ENCODE measurements at regions not wholly inside any gene's neighbourhood (a gene's known extent, or its start where the extent isn't known, plus 50 kb on each side); places are given as distances from the start of the nearest gene placed in this dataset.

DNA sequence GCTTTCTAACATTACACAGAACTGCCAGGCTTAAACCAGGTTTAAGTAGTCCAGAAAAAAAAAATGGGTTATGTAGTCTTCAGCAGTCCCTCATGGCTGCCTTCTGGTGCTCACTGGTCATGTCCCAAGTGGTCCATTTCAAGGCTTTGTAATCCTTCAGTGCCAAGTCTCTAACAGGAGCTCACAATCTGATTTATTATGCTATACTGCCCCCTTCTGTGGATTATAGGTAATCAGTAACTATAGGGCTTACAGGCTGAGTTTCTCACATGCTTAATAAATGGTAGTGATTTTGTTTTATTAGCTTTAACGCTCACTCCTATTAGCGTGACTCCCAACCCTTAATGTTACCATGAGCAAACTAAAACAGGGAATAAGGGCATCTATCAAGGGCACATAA lies 92.5 kb upstream of the EDA2R start:
- CTCF ChIA-PET, result interaction anchor here (1.7 kb wide), 1 partner anchor 1149 kb away, joined by 11 read pairs; no protein-coding TSS in a partner anchor
- dilution Hi-C loops (cut with MboI; ENCODE audit: extremely low pct_ligation_motif_present, low sequenced_read_pairs), result no loop called here

More for the DNA sequence above, 92.5 kb upstream of the EDA2R start:
- POLR2A ChIA-PET, result no interaction called here
- no peaks in the 10 kb centered on the region for H3K79me2 ChIP-seq (ENCODE audit: control insufficient read depth, insufficient read depth, low read length)
- H3K27ac ChIP-seq (ENCODE audit: insufficient read depth, low read depth, low read length), result no peak overlapping the region
- no peak overlapping the region for H3K9ac ChIP-seq (replicated peaks; ENCODE audit: extremely low read depth, insufficient read depth, low read length)
- peak; percentile 15 for FAIRE-seq
- H3K9me1 ChIP-seq (replicated peaks; ENCODE audit: control insufficient read depth, extremely low read depth, insufficient read depth, low read length), result no peaks in the 10 kb centered on the region
- intact Hi-C loops (cut with micrococcal nuclease), result loop anchor here (10.0 kb wide), 1 partner anchor 527 kb away; no protein-coding TSS in a partner anchor
- no peaks in the 10 kb centered on the region for H3K9me3 ChIP-seq (replicated peaks; ENCODE audit: control insufficient read depth, insufficient read depth, low read length)
- no peak overlapping the region for H3K4me3 ChIP-seq (replicated peaks in 1 of 3; ENCODE audit: insufficient read depth in 1 of 3, low read depth in 1 of 3, low read length in 3 of 3)
- no peaks in the 10 kb centered on the region for H3K4me1 ChIP-seq (ENCODE audit: control insufficient read depth, extremely low read depth, insufficient read depth, low read length)
- no peak overlapping the region for H2AFZ ChIP-seq (ENCODE audit: low read depth, low read length)
- peak; percentile 9 for DNase-seq (ENCODE audit: low read depth, low spot score)
- H3K36me3 ChIP-seq (ENCODE audit: control insufficient read depth in 2 of 2, extremely low read depth in 1 of 2, insufficient read depth in 2 of 2, low read length in 2 of 2), result no peaks in the 10 kb centered on the region
- no peak overlapping the region for H3K4me2 ChIP-seq (ENCODE audit: insufficient read depth, low read length)
- no peaks in the 10 kb centered on the region for H3K27me3 ChIP-seq (ENCODE audit: control insufficient read depth in 2 of 2, insufficient read depth in 2 of 2, low read length in 2 of 2)
- TF ChIP-seq, protein P1, sequence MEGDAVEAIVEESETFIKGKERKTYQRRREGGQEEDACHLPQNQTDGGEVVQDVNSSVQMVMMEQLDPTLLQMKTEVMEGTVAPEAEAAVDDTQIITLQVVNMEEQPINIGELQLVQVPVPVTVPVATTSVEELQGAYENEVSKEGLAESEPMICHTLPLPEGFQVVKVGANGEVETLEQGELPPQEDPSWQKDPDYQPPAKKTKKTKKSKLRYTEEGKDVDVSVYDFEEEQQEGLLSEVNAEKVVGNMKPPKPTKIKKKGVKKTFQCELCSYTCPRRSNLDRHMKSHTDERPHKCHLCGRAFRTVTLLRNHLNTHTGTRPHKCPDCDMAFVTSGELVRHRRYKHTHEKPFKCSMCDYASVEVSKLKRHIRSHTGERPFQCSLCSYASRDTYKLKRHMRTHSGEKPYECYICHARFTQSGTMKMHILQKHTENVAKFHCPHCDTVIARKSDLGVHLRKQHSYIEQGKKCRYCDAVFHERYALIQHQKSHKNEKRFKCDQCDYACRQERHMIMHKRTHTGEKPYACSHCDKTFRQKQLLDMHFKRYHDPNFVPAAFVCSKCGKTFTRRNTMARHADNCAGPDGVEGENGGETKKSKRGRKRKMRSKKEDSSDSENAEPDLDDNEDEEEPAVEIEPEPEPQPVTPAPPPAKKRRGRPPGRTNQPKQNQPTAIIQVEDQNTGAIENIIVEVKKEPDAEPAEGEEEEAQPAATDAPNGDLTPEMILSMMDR (IDR thresholded peaks at IDR 0.05; ENCODE audit: extremely low read depth in 1 of 2, insufficient read depth in 1 of 2, low read depth in 1 of 2, low read length in 2 of 2), result peak in 1 of 2 donors; percentile 5
- TF ChIP-seq POLR2A (IDR thresholded peaks at IDR 0.05; ENCODE audit: low read depth, low read length) (no peak), MYC (IDR thresholded peaks at IDR 0.05; ENCODE audit: low read depth, low read length) (no peak), JUN (IDR thresholded peaks at IDR 0.05; ENCODE audit: borderline replicate concordance, insufficient read depth, insufficient read length, low read depth) (no peak)
- TF ChIP-seq, protein P2, sequence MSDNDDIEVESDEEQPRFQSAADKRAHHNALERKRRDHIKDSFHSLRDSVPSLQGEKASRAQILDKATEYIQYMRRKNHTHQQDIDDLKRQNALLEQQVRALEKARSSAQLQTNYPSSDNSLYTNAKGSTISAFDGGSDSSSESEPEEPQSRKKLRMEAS (IDR thresholded peaks at IDR 0.05; ENCODE audit: insufficient read depth, insufficient read length), result no peak
- no peaks in the 10 kb centered on the region for H4K20me1 ChIP-seq (replicated peaks; ENCODE audit: control insufficient read depth, extremely low read depth, insufficient read depth, low read length)
- no TSS peak for BruUV-seq (replicated peaks)
